ENCODE measurements at regions not wholly inside any gene's neighbourhood (a gene's known extent, or its start where the extent isn't known, plus 50 kb on each side); places are given as distances from the start of the nearest gene placed in this dataset.

- no peaks in the 10 kb centered on the region for H3K9me3 ChIP-seq (ENCODE audit: severe bottlenecking)
- no peaks in the 10 kb centered on the region for H3K36me3 ChIP-seq
- no peak overlapping the region for H3K4me3 ChIP-seq (ENCODE audit: low read depth, low read length)
- no peaks in the 10 kb centered on the region for H3K27me3 ChIP-seq (ENCODE audit: insufficient read depth, low read depth, severe bottlenecking)
- DNase-seq, result no peak
- no peak overlapping the region for H3K27ac ChIP-seq
- TF ChIP-seq CTCF (IDR thresholded peaks at IDR 0.05; ENCODE audit: low read depth, low read length), result no peak
Observed at GRCh38 chr16:48445782-48446533, 60.7 kb upstream of the SIAH1 start.

GRCh38 chr16:48444574-48444973 lies 59.4 kb upstream of the SIAH1 start:
- no peaks in the 10 kb centered on the region for H3K9me3 ChIP-seq (ENCODE audit: severe bottlenecking)
- DNase-seq, result no peak
- no peak for TF ChIP-seq CTCF (IDR thresholded peaks at IDR 0.05; ENCODE audit: low read depth, low read length)
- H3K27ac ChIP-seq, result no peak overlapping the region
- H3K4me3 ChIP-seq (ENCODE audit: low read depth, low read length), result no peak overlapping the region
- no peaks in the 10 kb centered on the region for H3K36me3 ChIP-seq
- H3K27me3 ChIP-seq (ENCODE audit: insufficient read depth, low read depth, severe bottlenecking), result no peaks in the 10 kb centered on the region

GRCh38 chr16:48442379-48442778 lies 57.2 kb upstream of the SIAH1 start:
- DNase-seq, result no peak
- H3K27ac ChIP-seq, result no peak overlapping the region
- no peaks in the 10 kb centered on the region for H3K27me3 ChIP-seq (ENCODE audit: insufficient read depth, low read depth, severe bottlenecking)
- H3K9me3 ChIP-seq (ENCODE audit: severe bottlenecking), result no peaks in the 10 kb centered on the region
- no peaks in the 10 kb centered on the region for H3K36me3 ChIP-seq
- no peak for TF ChIP-seq CTCF (IDR thresholded peaks at IDR 0.05; ENCODE audit: low read depth, low read length)
- H3K4me3 ChIP-seq (ENCODE audit: low read depth, low read length), result no peak overlapping the region

- no peak for TF ChIP-seq CTCF (IDR thresholded peaks at IDR 0.05; ENCODE audit: low read depth, low read length)
- no peaks in the 10 kb centered on the region for H3K9me3 ChIP-seq (ENCODE audit: severe bottlenecking)
- no peak overlapping the region for H3K4me3 ChIP-seq (ENCODE audit: low read depth, low read length)
- H3K27ac ChIP-seq, result no peak overlapping the region
- H3K27me3 ChIP-seq (ENCODE audit: insufficient read depth, low read depth, severe bottlenecking), result no peaks in the 10 kb centered on the region
- H3K36me3 ChIP-seq, result no peaks in the 10 kb centered on the region
- no peak for DNase-seq
Observed at GRCh38 chr16:48441863-48442279, 56.7 kb upstream of the SIAH1 start.

GRCh38 chr16:48441106-48441505 lies 55.9 kb upstream of the SIAH1 start:
- H3K27ac ChIP-seq, result no peak overlapping the region
- no peak overlapping the region for H3K4me3 ChIP-seq (ENCODE audit: low read depth, low read length)
- H3K9me3 ChIP-seq (ENCODE audit: severe bottlenecking), result no peaks in the 10 kb centered on the region
- TF ChIP-seq CTCF (IDR thresholded peaks at IDR 0.05; ENCODE audit: low read depth, low read length), result no peak
- DNase-seq, result no peak
- no peaks in the 10 kb centered on the region for H3K36me3 ChIP-seq
- H3K27me3 ChIP-seq (ENCODE audit: insufficient read depth, low read depth, severe bottlenecking), result no peaks in the 10 kb centered on the region

- Histone ChIP-seq H3K9me3 (ENCODE audit: severe bottlenecking) (no peaks in the 10 kb centered on the region), H3K27ac (no peak overlapping the region), H3K4me3 (ENCODE audit: low read depth, low read length) (no peak overlapping the region), H3K27me3 (ENCODE audit: insufficient read depth, low read depth, severe bottlenecking) (no peaks in the 10 kb centered on the region), H3K36me3 (no peaks in the 10 kb centered on the region)
- DNase-seq, result no peak
- TF ChIP-seq CTCF (IDR thresholded peaks at IDR 0.05; ENCODE audit: low read depth, low read length), result no peak
Observed at GRCh38 chr16:48438414-48438813, 53.2 kb upstream of the SIAH1 start.
